22Rv1 (cell line): ENCODE measurements at regions not wholly inside any gene's neighbourhood (a gene's known extent, or its start where the extent isn't known, plus 50 kb on each side); places are given as distances from the start of the nearest gene placed in this dataset.
"Not testable (repeated sequence)": the region's sequence is repeated elsewhere in the genome, so short reads cannot be mapped to it uniquely, and the experiment has no call there.

Source experiments
- H3K27ac ChIP-seq: fragments of 450-650 bp; 2 replicates; pipeline ENCODE4 v1.5.1; 2017
- ZFX ChIP-seq: fragments of 450-650 bp; IDR thresholded peaks from 2 replicates; pipeline ENCODE4 v1.6.1; 2017; ENCODE audit warnings: antibody characterized with exemption, borderline replicate concordance
- TF ChIP-seq, protein P1 (sequence below): fragments of 450-650 bp; IDR thresholded peaks from 2 replicates; pipeline ENCODE4 v1.5.1; 2017; ENCODE audit warnings: mild to moderate bottlenecking

DNA sequence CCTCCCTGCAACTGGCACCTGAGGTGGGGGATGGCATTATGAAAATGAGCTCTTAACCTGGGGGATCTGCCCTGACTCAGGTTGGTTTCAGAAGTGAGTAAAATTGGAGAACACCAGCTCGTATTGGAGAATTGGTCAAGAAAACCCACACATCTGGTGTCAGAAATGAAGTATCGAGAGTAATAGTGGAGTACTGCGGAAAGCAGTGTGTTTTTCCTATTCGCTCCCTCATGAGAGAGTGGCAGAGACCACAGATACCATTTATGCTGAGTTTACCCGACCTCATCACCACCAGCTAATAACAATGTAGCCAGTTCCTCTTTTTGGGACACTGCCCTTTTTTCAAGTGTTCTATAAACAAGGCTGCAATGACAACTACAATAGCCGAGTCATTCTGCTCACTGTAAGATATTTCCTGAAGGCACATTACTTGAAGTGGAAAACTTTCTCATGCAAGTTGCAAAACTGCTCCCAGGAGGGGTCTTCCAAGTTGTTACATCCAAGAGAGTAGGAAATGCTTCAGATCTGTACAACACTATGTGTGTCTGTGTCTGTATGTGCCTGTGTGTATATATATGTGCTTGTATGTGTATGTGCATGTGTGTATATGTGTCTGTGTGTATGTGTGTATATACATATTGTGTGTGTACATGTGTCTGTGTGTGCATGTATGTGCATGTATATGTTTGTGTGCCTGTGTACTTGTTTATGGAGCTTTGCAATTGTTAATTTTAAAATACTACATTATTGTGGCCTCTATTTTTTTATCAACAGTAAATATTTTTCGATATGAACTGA is 106.0 kb upstream of the CST7 start:
- no peak overlapping the region for H3K27ac ChIP-seq
- TF ChIP-seq, protein P1, sequence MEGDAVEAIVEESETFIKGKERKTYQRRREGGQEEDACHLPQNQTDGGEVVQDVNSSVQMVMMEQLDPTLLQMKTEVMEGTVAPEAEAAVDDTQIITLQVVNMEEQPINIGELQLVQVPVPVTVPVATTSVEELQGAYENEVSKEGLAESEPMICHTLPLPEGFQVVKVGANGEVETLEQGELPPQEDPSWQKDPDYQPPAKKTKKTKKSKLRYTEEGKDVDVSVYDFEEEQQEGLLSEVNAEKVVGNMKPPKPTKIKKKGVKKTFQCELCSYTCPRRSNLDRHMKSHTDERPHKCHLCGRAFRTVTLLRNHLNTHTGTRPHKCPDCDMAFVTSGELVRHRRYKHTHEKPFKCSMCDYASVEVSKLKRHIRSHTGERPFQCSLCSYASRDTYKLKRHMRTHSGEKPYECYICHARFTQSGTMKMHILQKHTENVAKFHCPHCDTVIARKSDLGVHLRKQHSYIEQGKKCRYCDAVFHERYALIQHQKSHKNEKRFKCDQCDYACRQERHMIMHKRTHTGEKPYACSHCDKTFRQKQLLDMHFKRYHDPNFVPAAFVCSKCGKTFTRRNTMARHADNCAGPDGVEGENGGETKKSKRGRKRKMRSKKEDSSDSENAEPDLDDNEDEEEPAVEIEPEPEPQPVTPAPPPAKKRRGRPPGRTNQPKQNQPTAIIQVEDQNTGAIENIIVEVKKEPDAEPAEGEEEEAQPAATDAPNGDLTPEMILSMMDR: no peak
- TF ChIP-seq ZFX: no peak

DNA sequence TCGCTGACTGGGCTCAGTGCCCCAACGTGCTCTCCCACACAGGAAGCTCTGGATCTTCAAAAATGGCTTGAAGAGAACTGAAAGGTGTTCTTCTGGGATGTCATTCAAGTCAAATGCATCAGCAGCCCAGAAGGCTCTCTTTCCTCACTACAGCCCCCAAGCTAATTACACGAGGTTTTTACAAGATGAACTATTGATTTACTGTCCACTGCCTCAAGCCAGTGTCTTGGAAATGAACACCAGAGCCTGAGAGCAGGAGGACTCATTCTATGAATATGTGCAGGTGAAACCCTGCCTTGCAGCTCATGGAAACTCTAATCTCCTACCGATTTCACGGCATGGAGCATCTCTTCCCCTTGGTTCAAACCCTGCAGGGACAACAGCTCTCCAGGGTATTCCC is 98.9 kb upstream of the CST7 start:
- no peak for TF ChIP-seq ZFX
- TF ChIP-seq, protein P1: no peak
- H3K27ac ChIP-seq: no peak overlapping the region

DNA sequence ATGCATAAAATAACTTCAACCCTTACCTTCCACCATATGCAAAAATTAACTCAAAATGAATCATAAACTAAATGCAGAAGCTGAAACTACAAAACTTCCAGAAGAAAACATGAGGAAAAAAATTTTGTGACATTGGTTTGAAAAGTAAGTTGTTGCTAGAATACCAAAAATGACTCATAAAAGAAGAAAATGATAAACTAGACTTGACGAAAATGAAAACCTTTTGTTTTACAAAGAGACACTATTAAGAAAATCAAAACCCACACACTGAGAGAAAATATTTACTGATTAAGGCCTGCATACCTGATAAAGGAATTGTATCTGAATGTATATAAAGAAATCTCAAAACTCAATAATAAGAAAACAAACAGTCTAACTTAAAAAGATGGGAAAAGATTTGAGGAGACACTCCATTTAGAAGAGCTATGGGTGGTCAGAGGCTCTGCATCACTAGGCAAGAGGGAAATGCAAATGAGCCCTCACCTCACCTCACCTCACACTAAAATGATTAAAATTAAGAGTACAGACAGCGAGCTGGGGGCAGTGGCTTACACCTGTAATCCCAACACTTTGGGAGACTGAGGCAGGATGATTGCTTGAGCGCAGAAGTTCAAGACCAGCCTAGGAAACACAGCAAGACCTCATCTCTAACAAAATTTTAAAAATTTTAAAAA is 97.6 kb upstream of the CST7 start:
- no peak overlapping the region for H3K27ac ChIP-seq
- no peak for TF ChIP-seq ZFX
- TF ChIP-seq, protein P1: no peak

DNA sequence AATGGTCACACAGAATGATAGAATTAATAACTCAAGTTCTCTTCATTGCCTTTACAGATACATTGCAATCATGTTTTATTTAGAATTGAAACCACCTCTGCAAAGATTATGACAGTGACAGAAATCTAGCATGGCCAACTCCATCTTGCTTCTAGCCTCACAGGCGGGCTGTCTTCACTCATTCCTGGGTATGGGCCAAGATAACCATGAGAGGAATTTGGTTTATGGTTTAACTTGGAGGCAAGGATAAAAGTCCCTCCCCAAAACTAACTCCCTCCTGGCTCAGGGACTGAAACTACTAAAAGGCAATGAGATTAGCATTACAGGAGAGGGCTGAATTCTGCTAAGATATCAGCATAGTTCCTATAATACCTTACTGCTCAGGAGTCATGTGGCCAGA is 95.2 kb upstream of the CST7 start:
- no peak overlapping the region for H3K27ac ChIP-seq
- TF ChIP-seq ZFX: no peak
- TF ChIP-seq, protein P1: no peak

DNA sequence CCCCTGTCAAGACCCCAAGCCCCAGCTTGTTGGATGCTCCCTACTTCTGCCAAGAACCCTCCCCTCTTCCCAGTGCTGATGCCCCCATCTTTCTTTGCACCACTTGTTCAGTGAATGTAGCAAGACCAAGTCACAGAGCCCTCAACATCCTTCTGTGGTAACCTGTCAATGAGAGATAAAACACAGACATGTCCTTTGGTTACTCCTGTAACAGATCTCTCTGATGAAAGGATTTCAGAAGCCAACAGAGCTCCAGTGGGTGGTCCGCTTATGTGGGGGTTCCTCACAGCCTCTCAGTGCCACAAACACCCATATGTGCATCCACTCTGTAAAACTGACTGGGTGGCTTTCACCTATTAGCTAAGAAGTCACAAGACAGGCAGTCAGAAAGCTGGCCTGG is 93.2 kb upstream of the CST7 start:
- H3K27ac ChIP-seq: no peak overlapping the region
- TF ChIP-seq ZFX: no peak
- TF ChIP-seq, protein P1: no peak

DNA sequence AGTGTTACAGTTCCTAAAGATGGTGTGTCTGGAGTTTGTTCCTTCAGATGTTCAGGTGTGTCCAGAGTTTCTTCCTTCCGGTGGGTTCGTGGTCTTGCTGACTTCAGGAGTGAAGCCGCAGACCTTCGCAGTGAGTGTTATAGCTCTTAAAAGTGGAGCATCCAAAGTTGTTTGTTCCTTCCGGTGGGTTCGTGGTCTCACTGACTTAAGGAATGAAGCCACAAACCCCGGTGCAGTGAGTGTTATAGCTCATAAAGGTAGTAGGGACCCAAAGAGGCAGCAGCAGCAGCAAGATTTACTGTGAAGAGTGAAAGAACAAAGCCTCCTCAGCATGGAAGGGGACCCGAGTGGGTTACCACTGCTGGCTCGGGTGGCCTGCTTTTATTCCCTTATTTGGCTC is 90.6 kb upstream of the CST7 start:
- H3K27ac ChIP-seq: not testable (repeated sequence)

DNA sequence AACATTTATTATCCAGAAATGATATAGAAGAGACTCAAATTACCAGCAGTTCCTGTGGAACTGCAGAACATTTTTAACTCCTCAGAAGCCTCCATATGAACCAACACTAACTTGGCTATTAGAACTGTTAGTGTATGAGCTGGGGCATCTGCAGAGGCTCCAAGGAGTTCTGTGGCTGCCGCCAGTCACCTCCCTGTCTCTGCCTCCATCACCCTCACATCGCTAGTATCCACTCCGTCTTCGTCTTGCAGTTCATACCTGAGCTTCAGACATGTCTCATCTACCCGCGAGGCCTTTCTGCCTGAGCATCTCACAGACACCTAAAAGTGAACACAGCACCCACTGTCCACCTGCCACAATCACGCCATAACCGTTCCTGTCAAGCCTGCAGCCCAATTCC is 89.5 kb upstream of the CST7 start:
- no peak overlapping the region for H3K27ac ChIP-seq
- TF ChIP-seq ZFX: no peak
- TF ChIP-seq, protein P1: no peak
